A172 (cell line): ENCODE measurements at regions not wholly inside any gene's neighbourhood (a gene's known extent, or its start where the extent isn't known, plus 50 kb on each side); places are given as distances from the start of the nearest gene placed in this dataset.
"Not testable (repeated sequence)": the region's sequence is repeated elsewhere in the genome, so short reads cannot be mapped to it uniquely, and the experiment has no call there.

ENCODE experiments used
- DNase-seq: peaks from one replicate; pipeline ENCODE4 v3.0.0-alpha.2; 2015; ENCODE audit warnings: low spot score

GRCh38 chr3:82165266-82165665, 403.8 kb upstream of the GBE1 start:
- no peak for DNase-seq

- peak; percentile 19 for DNase-seq
These were observed 402.6 kb upstream of the GBE1 start for GRCh38 chr3:82163907-82164520.

GRCh38 chr3:82157952-82158351, 396.5 kb upstream of the GBE1 start:
- peak; percentile 59 for DNase-seq

- DNase-seq = not testable (repeated sequence)
These were observed 392.4 kb upstream of the GBE1 start for GRCh38 chr3:82153892-82154291.

- DNase-seq = no peak
These were observed 384.3 kb upstream of the GBE1 start for GRCh38 chr3:82145742-82146141.

GRCh38 chr3:82144811-82145210, 383.4 kb upstream of the GBE1 start:
- DNase-seq = no peak

- DNase-seq = no peak
These were observed 382.4 kb upstream of the GBE1 start for GRCh38 chr3:82143661-82144412.

- DNase-seq = no peak
These were observed 380.1 kb upstream of the GBE1 start for GRCh38 chr3:82141592-82141991.

- no peak for DNase-seq
These were observed 376.4 kb upstream of the GBE1 start for GRCh38 chr3:82137861-82138260.

GRCh38 chr3:82137050-82137449, 375.6 kb upstream of the GBE1 start:
- DNase-seq = no peak

GRCh38 chr3:82133070-82133606, 371.7 kb upstream of the GBE1 start:
- peak; percentile 78 for DNase-seq

- no peak for DNase-seq
These were observed 371.0 kb upstream of the GBE1 start for GRCh38 chr3:82132210-82133069.

- no peak for DNase-seq
These were observed 368.6 kb upstream of the GBE1 start for GRCh38 chr3:82130046-82130445.

- DNase-seq = no peak
These were observed 367.9 kb upstream of the GBE1 start for GRCh38 chr3:82129221-82129801.

- no peak for DNase-seq
These were observed 366.8 kb upstream of the GBE1 start for GRCh38 chr3:82128271-82128670.

GRCh38 chr3:82122554-82123345, 361.3 kb upstream of the GBE1 start:
- DNase-seq = no peak

- DNase-seq = no peak
These were observed 353.1 kb upstream of the GBE1 start for GRCh38 chr3:82114589-82114988.

- not testable (repeated sequence) for DNase-seq
These were observed 349.3 kb upstream of the GBE1 start for GRCh38 chr3:82110721-82111120.

GRCh38 chr3:82103241-82103640, 341.8 kb upstream of the GBE1 start:
- no peak for DNase-seq

- DNase-seq = peak; percentile 14
These were observed 338.9 kb upstream of the GBE1 start for GRCh38 chr3:82100378-82100777.

GRCh38 chr3:82093641-82094040, 332.2 kb upstream of the GBE1 start:
- no peak for DNase-seq
